ENCODE measurements at regions not wholly inside any gene's neighbourhood (a gene's known extent, or its start where the extent isn't known, plus 50 kb on each side); places are given as distances from the start of the nearest gene placed in this dataset.

- H3K9me3 ChIP-seq = no peaks in the 10 kb centered on the region
- H3K4me3 ChIP-seq (ENCODE audit: low read depth, low read length) = no peak overlapping the region
- H3K36me3 ChIP-seq (ENCODE audit: control insufficient read depth, insufficient read depth, low read length) = no peaks in the 10 kb centered on the region
- no peak for TF ChIP-seq CTCF (IDR thresholded peaks at IDR 0.05; ENCODE audit: insufficient read depth in 1 of 2, low read depth in 1 of 2, low read length in 1 of 2, severe bottlenecking in 1 of 2, unreplicated experiment in 1 of 2)
- Mint-ChIP-seq H3K27ac (ENCODE audit: unreplicated experiment) (no peak overlapping the region), H3K9me3 (ENCODE audit: unreplicated experiment) (no peaks in the 10 kb centered on the region), H3K27me3 (ENCODE audit: insufficient read depth, unreplicated experiment) (no peaks in the 10 kb centered on the region), H3K36me3 (ENCODE audit: insufficient read depth, unreplicated experiment) (no peaks in the 10 kb centered on the region), H3K4me3 (ENCODE audit: unreplicated experiment) (no peak overlapping the region), H3K4me1 (ENCODE audit: low read depth, unreplicated experiment) (no peaks in the 10 kb centered on the region)
- intact Hi-C loops (cut with micrococcal nuclease; ENCODE audit: unreplicated experiment) = no loop called here
- no TSS peak for BruUV-seq (replicated peaks)
- POLR2A ChIA-PET = no interaction called here
- H3K4me1 ChIP-seq = no peaks in the 10 kb centered on the region
- CTCF ChIA-PET = no interaction called here
- DNase-seq = no peak
- no peaks in the 10 kb centered on the region for H3K27me3 ChIP-seq (replicated peaks; ENCODE audit: control insufficient read depth, insufficient read depth, low read length)
Measured at GRCh38 chr21:31548688-31549087, 110.8 kb upstream of the SOD1 start.

- CTCF ChIA-PET = no interaction called here
- Histone ChIP-seq H3K4me1 (no peaks in the 10 kb centered on the region), H3K4me3 (ENCODE audit: low read depth, low read length) (no peak overlapping the region), H3K9me3 (no peaks in the 10 kb centered on the region), H3K27me3 (replicated peaks; ENCODE audit: control insufficient read depth, insufficient read depth, low read length) (no peaks in the 10 kb centered on the region), H3K36me3 (ENCODE audit: control insufficient read depth, insufficient read depth, low read length) (no peaks in the 10 kb centered on the region)
- intact Hi-C loops (cut with micrococcal nuclease; ENCODE audit: unreplicated experiment) = no loop called here
- POLR2A ChIA-PET = no interaction called here
- Mint-ChIP-seq H3K4me1 (ENCODE audit: low read depth, unreplicated experiment) (no peaks in the 10 kb centered on the region), H3K27me3 (ENCODE audit: insufficient read depth, unreplicated experiment) (no peaks in the 10 kb centered on the region), H3K27ac (ENCODE audit: unreplicated experiment) (no peak overlapping the region), H3K9me3 (ENCODE audit: unreplicated experiment) (no peaks in the 10 kb centered on the region), H3K36me3 (ENCODE audit: insufficient read depth, unreplicated experiment) (no peaks in the 10 kb centered on the region), H3K4me3 (ENCODE audit: unreplicated experiment) (no peak overlapping the region)
- no TSS peak for BruUV-seq (replicated peaks)
- DNase-seq = no peak
- no peak for TF ChIP-seq CTCF (IDR thresholded peaks at IDR 0.05; ENCODE audit: insufficient read depth in 1 of 2, low read depth in 1 of 2, low read length in 1 of 2, severe bottlenecking in 1 of 2, unreplicated experiment in 1 of 2)
Measured at GRCh38 chr21:31546443-31547170, 112.9 kb upstream of the SOD1 start.

- Mint-ChIP-seq H3K9me3 (ENCODE audit: unreplicated experiment) (no peaks in the 10 kb centered on the region), H3K27ac (ENCODE audit: unreplicated experiment) (no peak overlapping the region), H3K36me3 (ENCODE audit: insufficient read depth, unreplicated experiment) (no peaks in the 10 kb centered on the region), H3K4me3 (ENCODE audit: unreplicated experiment) (no peak overlapping the region), H3K4me1 (ENCODE audit: low read depth, unreplicated experiment) (no peaks in the 10 kb centered on the region), H3K27me3 (ENCODE audit: insufficient read depth, unreplicated experiment) (no peaks in the 10 kb centered on the region)
- ChIA-PET CTCF (no interaction called here), POLR2A (no interaction called here)
- TF ChIP-seq CTCF (IDR thresholded peaks at IDR 0.05; ENCODE audit: insufficient read depth in 1 of 2, low read depth in 1 of 2, low read length in 1 of 2, severe bottlenecking in 1 of 2, unreplicated experiment in 1 of 2) = no peak
- Histone ChIP-seq H3K36me3 (ENCODE audit: control insufficient read depth, insufficient read depth, low read length) (no peaks in the 10 kb centered on the region), H3K9me3 (no peaks in the 10 kb centered on the region), H3K4me1 (no peaks in the 10 kb centered on the region), H3K4me3 (ENCODE audit: low read depth, low read length) (no peak overlapping the region), H3K27me3 (replicated peaks; ENCODE audit: control insufficient read depth, insufficient read depth, low read length) (no peaks in the 10 kb centered on the region)
- no peak for DNase-seq
- BruUV-seq (replicated peaks) = no TSS peak
- intact Hi-C loops (cut with micrococcal nuclease; ENCODE audit: unreplicated experiment) = no loop called here
Measured at GRCh38 chr21:31545036-31545435, 114.5 kb upstream of the SOD1 start.

All from Caco-2 (cell line).